Ascending aorta (tissue), 2 donors: ENCODE measurements at regions not wholly inside any gene's neighbourhood (a gene's known extent, or its start where the extent isn't known, plus 50 kb on each side); places are given as distances from the start of the nearest gene placed in this dataset.
A peak's percentile ranks its signal among the peaks of the same experiment; 100 is the strongest.

Source experiments
- DNase-seq, 2 donors: peaks; one replicate each; pipeline ENCODE4 v3.0.0-alpha.2; 2019; ENCODE audit warnings: low spot score in 2 of 2
- H3K27ac ChIP-seq, 2 donors: fragments of 200-600 bp; sonication (generic); one replicate each; pipeline ENCODE4 v1.5.1; 2016 to 2017; ENCODE audit warnings: mild to moderate bottlenecking in 1 of 2
- H3K27me3 ChIP-seq: fragments of 200-600 bp; sonication (generic); one replicate; pipeline ENCODE4 v1.5.1; 2017
- H3K36me3 ChIP-seq, 2 donors: fragments of 200-600 bp; sonication (generic); one replicate each; pipeline ENCODE4 v1.5.1; 2016
- H3K4me1 ChIP-seq, 2 donors: fragments of 200-600 bp; sonication (generic); one replicate each; pipeline ENCODE4 v1.5.1; 2016 to 2017; ENCODE audit warnings: mild to moderate bottlenecking in 1 of 2
- H3K4me3 ChIP-seq, 2 donors: fragments of 200-600 bp; sonication (generic); one replicate each; pipeline ENCODE4 v1.5.1; 2016 to 2017; ENCODE audit warnings: mild to moderate bottlenecking in 1 of 2
- H3K9me3 ChIP-seq, 2 donors: fragments of 200-600 bp; sonication (generic); one replicate each; pipeline ENCODE4 v1.5.1; 2016
- intact Hi-C: fragments of 100-400 bp; cut with DNase I; formaldehyde crosslinking; loops from one replicate; pipeline ENCODE4 v1.15.1; 2023
- TF ChIP-seq, protein P1 (sequence below), 3 experiments: fragments of 200-600 bp in 2 of 3; fragments of 450-650 bp in 1 of 3; sonication (generic) in 2 of 3; IDR thresholded peaks; one replicate each; pipeline ENCODE4 v1.5.1; 2016 to 2019; ENCODE audit warnings: antibody characterized with exemption in 3 of 3, mild to moderate bottlenecking in 1 of 3, moderate library complexity in 1 of 3

- H3K4me3 ChIP-seq, result no peak overlapping the region
- no peaks in the 10 kb centered on the region for H3K36me3 ChIP-seq
- H3K27me3 ChIP-seq, result no peaks in the 10 kb centered on the region
- TF ChIP-seq, protein P1, sequence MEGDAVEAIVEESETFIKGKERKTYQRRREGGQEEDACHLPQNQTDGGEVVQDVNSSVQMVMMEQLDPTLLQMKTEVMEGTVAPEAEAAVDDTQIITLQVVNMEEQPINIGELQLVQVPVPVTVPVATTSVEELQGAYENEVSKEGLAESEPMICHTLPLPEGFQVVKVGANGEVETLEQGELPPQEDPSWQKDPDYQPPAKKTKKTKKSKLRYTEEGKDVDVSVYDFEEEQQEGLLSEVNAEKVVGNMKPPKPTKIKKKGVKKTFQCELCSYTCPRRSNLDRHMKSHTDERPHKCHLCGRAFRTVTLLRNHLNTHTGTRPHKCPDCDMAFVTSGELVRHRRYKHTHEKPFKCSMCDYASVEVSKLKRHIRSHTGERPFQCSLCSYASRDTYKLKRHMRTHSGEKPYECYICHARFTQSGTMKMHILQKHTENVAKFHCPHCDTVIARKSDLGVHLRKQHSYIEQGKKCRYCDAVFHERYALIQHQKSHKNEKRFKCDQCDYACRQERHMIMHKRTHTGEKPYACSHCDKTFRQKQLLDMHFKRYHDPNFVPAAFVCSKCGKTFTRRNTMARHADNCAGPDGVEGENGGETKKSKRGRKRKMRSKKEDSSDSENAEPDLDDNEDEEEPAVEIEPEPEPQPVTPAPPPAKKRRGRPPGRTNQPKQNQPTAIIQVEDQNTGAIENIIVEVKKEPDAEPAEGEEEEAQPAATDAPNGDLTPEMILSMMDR (IDR thresholded peaks at IDR 0.05), result no peak
- H3K4me1 ChIP-seq, result peaks cover 11 to 33% of the 10 kb centered on the region in 2 donors
- peak overlapping the region; percentile 72 to 84 for H3K27ac ChIP-seq
- H3K9me3 ChIP-seq, result no peaks in the 10 kb centered on the region
- peak in 1 of 2 donors; percentile 52 for DNase-seq
- intact Hi-C loops, result loop anchor here (1.0 kb wide), 1 partner anchor 31 kb away; no protein-coding TSS in a partner anchor
These were observed 177.2 kb upstream of the PITX1 start for GRCh38 chr5:135211083-135211790.

- DNase-seq, result no peak
- TF ChIP-seq, protein P1 (IDR thresholded peaks at IDR 0.05), result peak in 1 of 3 experiments; percentile 2
- H3K27ac ChIP-seq, result peak overlapping the region; percentile 72 to 84
- no peak overlapping the region for H3K4me3 ChIP-seq
- no peaks in the 10 kb centered on the region for H3K27me3 ChIP-seq
- no peaks in the 10 kb centered on the region for H3K9me3 ChIP-seq
- H3K4me1 ChIP-seq, result peaks cover 11 to 33% of the 10 kb centered on the region in 2 donors
- intact Hi-C loops, result loop anchor here (1.0 kb wide), 1 partner anchor 32 kb away; no protein-coding TSS in a partner anchor
- H3K36me3 ChIP-seq, result no peaks in the 10 kb centered on the region
These were observed 176.4 kb upstream of the PITX1 start for GRCh38 chr5:135210286-135211055.

GRCh38 chr5:135208903-135209721 lies 175.1 kb upstream of the PITX1 start:
- Histone ChIP-seq H3K27me3 (no peaks in the 10 kb centered on the region), H3K36me3 (no peaks in the 10 kb centered on the region), H3K9me3 (no peaks in the 10 kb centered on the region), H3K4me3 (no peak overlapping the region), H3K4me1 (peaks cover 11 to 33% of the 10 kb centered on the region in 2 donors), H3K27ac (peak overlapping the region; percentile 72 to 84)
- intact Hi-C loops, result loop anchor here (1.0 to 5.0 kb wide), 2 partner anchors 61 to 123 kb away; no protein-coding TSS in a partner anchor
- TF ChIP-seq, protein P1 (IDR thresholded peaks at IDR 0.05), result peak in 1 of 3 experiments; percentile 30
- DNase-seq, result peak; percentile 67 to 92

DNA sequence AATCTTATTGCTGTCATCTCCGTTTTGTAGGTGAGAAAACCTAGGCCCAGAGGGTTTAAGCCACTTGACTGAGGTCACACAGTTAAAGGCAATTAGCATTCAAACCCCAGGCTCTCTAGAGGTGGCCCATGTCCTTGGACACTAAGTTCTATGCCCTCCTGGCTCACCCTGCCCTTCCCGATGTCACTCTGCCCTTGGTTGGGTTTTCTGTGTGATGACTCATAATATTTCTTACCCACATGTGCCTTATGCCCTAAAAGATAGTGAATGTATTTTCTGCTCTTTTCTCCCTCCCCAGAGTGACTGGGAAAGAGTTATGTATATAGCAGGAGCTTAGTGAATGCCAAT lies 174.5 kb upstream of the PITX1 start:
- no peaks in the 10 kb centered on the region for H3K36me3 ChIP-seq
- DNase-seq, result no peak
- no peak overlapping the region for H3K4me3 ChIP-seq
- H3K27ac ChIP-seq, result peak overlapping the region; percentile 72 to 84
- intact Hi-C loops, result loop anchor here (1.0 to 5.0 kb wide), 2 partner anchors 62 to 124 kb away; no protein-coding TSS in a partner anchor
- H3K9me3 ChIP-seq, result peaks cover 0 to 1% of the 10 kb centered on the region in 2 donors
- peaks cover 11 to 33% of the 10 kb centered on the region in 2 donors for H3K4me1 ChIP-seq
- H3K27me3 ChIP-seq, result no peaks in the 10 kb centered on the region
- TF ChIP-seq, protein P1 (IDR thresholded peaks at IDR 0.05), result peak in 2 of 3 experiments; percentile 8 to 23

GRCh38 chr5:135207866-135208265 lies 173.8 kb upstream of the PITX1 start:
- H3K27ac ChIP-seq, result peak overlapping the region in 1 of 2 donors; percentile 84
- H3K9me3 ChIP-seq, result peaks cover 0 to 8% of the 10 kb centered on the region in 2 donors
- no peaks in the 10 kb centered on the region for H3K36me3 ChIP-seq
- TF ChIP-seq, protein P1 (IDR thresholded peaks at IDR 0.05), result no peak
- intact Hi-C loops, result loop anchor here (1.0 to 5.0 kb wide), 2 partner anchors 62 to 124 kb away; no protein-coding TSS in a partner anchor
- peaks cover 11 to 33% of the 10 kb centered on the region in 2 donors for H3K4me1 ChIP-seq
- no peak for DNase-seq
- no peaks in the 10 kb centered on the region for H3K27me3 ChIP-seq
- H3K4me3 ChIP-seq, result no peak overlapping the region
